Loucy (cell line): ENCODE measurements at regions not wholly inside any gene's neighbourhood (a gene's known extent, or its start where the extent isn't known, plus 50 kb on each side); places are given as distances from the start of the nearest gene placed in this dataset.

Source experiments
- H2AFZ ChIP-seq: fragments of 200-600 bp; sonication (generic); 2 replicates; pipeline ENCODE4 v1.6.0; 2016; ENCODE audit warnings: antibody characterized with exemption, mild to moderate bottlenecking, low read length, moderate library complexity
- H3F3A ChIP-seq: fragments of 200-600 bp; 2 replicates; pipeline ENCODE4 v1.6.0; 2016; ENCODE audit warnings: antibody characterized with exemption, low read depth, mild to moderate bottlenecking
- H3K27me3 ChIP-seq: fragments of 200-600 bp; sonication (generic); 2 replicates; pipeline ENCODE4 v1.6.1; 2014; ENCODE audit warnings: low read length, mild to moderate bottlenecking; ENCODE audit not compliant: insufficient read depth, poor library complexity, severe bottlenecking
- H3K36me3 ChIP-seq: fragments of 200-600 bp; sonication (generic); 2 replicates; pipeline ENCODE4 v1.6.1; 2016; ENCODE audit warnings: low read length; ENCODE audit not compliant: insufficient read depth
- H3K4me1 ChIP-seq: fragments of 200-600 bp; sonication (generic); 2 replicates; pipeline ENCODE4 v1.5.1; 2014; ENCODE audit warnings: low read length, mild to moderate bottlenecking; ENCODE audit not compliant: insufficient read depth, poor library complexity, severe bottlenecking
- H3K4me2 ChIP-seq: fragments of 200-600 bp; sonication (generic); 2 replicates; pipeline ENCODE4 v1.6.0; 2014; ENCODE audit warnings: antibody characterized with exemption, low read length, low read depth, mild to moderate bottlenecking; ENCODE audit not compliant: poor library complexity, severe bottlenecking
- H3K4me3 ChIP-seq: fragments of 200-600 bp; sonication (generic); 2 replicates; pipeline ENCODE4 v1.5.1; 2014; ENCODE audit warnings: low read length, mild to moderate bottlenecking, mixed read lengths; ENCODE audit not compliant: poor library complexity, severe bottlenecking
- H3K79me2 ChIP-seq: fragments of 200-600 bp; sonication (generic); 2 replicates; pipeline ENCODE4 v1.6.1; 2014; ENCODE audit warnings: low read length; ENCODE audit not compliant: insufficient read depth
- H3K9ac ChIP-seq: fragments of 200-600 bp; sonication (generic); 2 replicates; pipeline ENCODE4 v1.6.0; 2014; ENCODE audit warnings: mild to moderate bottlenecking, low read depth, low read length, moderate library complexity; ENCODE audit not compliant: poor library complexity, severe bottlenecking
- H3K9me2 ChIP-seq: fragments of 200-600 bp; sonication (generic); replicated peaks from 2 replicates; pipeline ENCODE4 v1.6.1; 2016; ENCODE audit warnings: low read depth, low read length, mixed read lengths
- H3K9me3 ChIP-seq: fragments of 200-600 bp; sonication (generic); 2 replicates; pipeline ENCODE4 v1.6.1; 2014; ENCODE audit warnings: mild to moderate bottlenecking, antibody characterized with exemption, low read length, low read depth; ENCODE audit not compliant: insufficient read depth
- H4K20me1 ChIP-seq: fragments of 200-600 bp; sonication (generic); 2 replicates; pipeline ENCODE4 v1.6.0; 2014; ENCODE audit warnings: antibody characterized with exemption, low read length, mild to moderate bottlenecking; ENCODE audit not compliant: insufficient read depth, poor library complexity, severe bottlenecking
- EZH2phosphoT487 ChIP-seq: fragments of 200-600 bp; IDR thresholded peaks from 2 replicates; pipeline ENCODE4 v1.6.1; 2018; ENCODE audit warnings: antibody characterized with exemption, mild to moderate bottlenecking, moderate library complexity, borderline replicate concordance
- TF ChIP-seq, protein P1 (sequence below): fragments of 200-600 bp; sonication (generic); conservative IDR thresholded peaks from 2 replicates; pipeline ENCODE4 v1.5.1; 2014; ENCODE audit warnings: mild to moderate bottlenecking, antibody characterized with exemption, low read length

- Histone ChIP-seq H3K9ac (no peak overlapping the region), H3K36me3 (no peaks in the 10 kb centered on the region), H3K9me2 (no peaks in the 10 kb centered on the region), H3K9me3 (no peaks in the 10 kb centered on the region), H2AFZ (no peak overlapping the region), H3K27me3 (no peaks in the 10 kb centered on the region), H3K79me2 (no peaks in the 10 kb centered on the region), H3K4me1 (peaks cover 4% of the 10 kb centered on the region), H3K4me2 (no peak overlapping the region), H3K4me3 (no peak overlapping the region), H3F3A (no peaks in the 10 kb centered on the region), H4K20me1 (no peaks in the 10 kb centered on the region)
- TF ChIP-seq, protein P1, sequence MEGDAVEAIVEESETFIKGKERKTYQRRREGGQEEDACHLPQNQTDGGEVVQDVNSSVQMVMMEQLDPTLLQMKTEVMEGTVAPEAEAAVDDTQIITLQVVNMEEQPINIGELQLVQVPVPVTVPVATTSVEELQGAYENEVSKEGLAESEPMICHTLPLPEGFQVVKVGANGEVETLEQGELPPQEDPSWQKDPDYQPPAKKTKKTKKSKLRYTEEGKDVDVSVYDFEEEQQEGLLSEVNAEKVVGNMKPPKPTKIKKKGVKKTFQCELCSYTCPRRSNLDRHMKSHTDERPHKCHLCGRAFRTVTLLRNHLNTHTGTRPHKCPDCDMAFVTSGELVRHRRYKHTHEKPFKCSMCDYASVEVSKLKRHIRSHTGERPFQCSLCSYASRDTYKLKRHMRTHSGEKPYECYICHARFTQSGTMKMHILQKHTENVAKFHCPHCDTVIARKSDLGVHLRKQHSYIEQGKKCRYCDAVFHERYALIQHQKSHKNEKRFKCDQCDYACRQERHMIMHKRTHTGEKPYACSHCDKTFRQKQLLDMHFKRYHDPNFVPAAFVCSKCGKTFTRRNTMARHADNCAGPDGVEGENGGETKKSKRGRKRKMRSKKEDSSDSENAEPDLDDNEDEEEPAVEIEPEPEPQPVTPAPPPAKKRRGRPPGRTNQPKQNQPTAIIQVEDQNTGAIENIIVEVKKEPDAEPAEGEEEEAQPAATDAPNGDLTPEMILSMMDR = no peak
These were observed 512.2 kb upstream of the TCF4 start for GRCh38 chr18:56100090-56100722.

DNA sequence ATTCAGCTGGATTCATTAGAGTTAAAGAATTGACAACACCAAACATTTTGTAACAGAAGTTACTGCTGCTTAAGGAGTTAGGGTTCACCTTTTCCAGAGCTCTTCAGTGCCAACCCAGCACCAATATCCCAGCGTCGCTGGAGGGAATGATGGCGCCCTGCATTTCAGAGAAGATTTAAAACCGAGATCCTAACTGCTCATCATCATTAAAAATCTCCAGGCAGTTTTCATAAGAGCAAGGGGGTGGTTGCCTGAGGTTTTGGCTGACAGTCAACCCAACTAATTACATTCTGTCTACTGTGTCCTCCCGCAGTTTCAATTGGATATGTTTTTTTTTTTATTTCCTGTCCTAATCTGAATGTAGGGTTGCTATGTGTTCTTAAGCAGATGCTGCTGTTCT is 509.6 kb upstream of the TCF4 start:
- Histone ChIP-seq H3K4me1 (peaks cover 4% of the 10 kb centered on the region), H3K27me3 (no peaks in the 10 kb centered on the region), H3K79me2 (no peaks in the 10 kb centered on the region), H3K4me3 (no peak overlapping the region), H3K9me3 (no peaks in the 10 kb centered on the region), H3F3A (no peaks in the 10 kb centered on the region), H3K9me2 (no peaks in the 10 kb centered on the region), H4K20me1 (no peaks in the 10 kb centered on the region), H3K9ac (no peak overlapping the region), H3K4me2 (peak overlapping the region; percentile 28), H2AFZ (no peak overlapping the region), H3K36me3 (no peaks in the 10 kb centered on the region)
- no peak for TF ChIP-seq EZH2phosphoT487
- TF ChIP-seq, protein P1 = no peak

GRCh38 chr18:56096861-56097260 is 508.9 kb upstream of the TCF4 start:
- Histone ChIP-seq H3K36me3 (no peaks in the 10 kb centered on the region), H3K27me3 (no peaks in the 10 kb centered on the region), H3K4me1 (peaks cover 4% of the 10 kb centered on the region), H4K20me1 (no peaks in the 10 kb centered on the region), H2AFZ (no peak overlapping the region), H3K79me2 (no peaks in the 10 kb centered on the region), H3K9me2 (no peaks in the 10 kb centered on the region), H3K4me2 (peak overlapping the region; percentile 28), H3K4me3 (no peak overlapping the region), H3K9ac (no peak overlapping the region), H3F3A (no peaks in the 10 kb centered on the region), H3K9me3 (no peaks in the 10 kb centered on the region)
- TF ChIP-seq, protein P1 = no peak
- no peak for TF ChIP-seq EZH2phosphoT487
